Fibroblast of pulmonary artery (primary cell): ENCODE measurements at regions not wholly inside any gene's neighbourhood (a gene's known extent, or its start where the extent isn't known, plus 50 kb on each side); places are given as distances from the start of the nearest gene placed in this dataset.

Experiments used
- DNase-seq: peaks from one replicate; pipeline ENCODE4 v3.0.0-alpha.2; 2010; ENCODE audit warnings: low read depth
- H3K4me3 ChIP-seq: replicated peaks from 2 replicates; pipeline ENCODE4 v1.5.1; 2011; ENCODE audit warnings: low read depth, mild to moderate bottlenecking, control low read depth, low read length, moderate library complexity
- TF ChIP-seq, protein P1 (sequence below): IDR thresholded peaks from 2 replicates; pipeline ENCODE4 v1.5.1; 2011; ENCODE audit warnings: mild to moderate bottlenecking, control low read depth, low read length, inconsistent platforms; ENCODE audit errors: missing control alignments

DNA sequence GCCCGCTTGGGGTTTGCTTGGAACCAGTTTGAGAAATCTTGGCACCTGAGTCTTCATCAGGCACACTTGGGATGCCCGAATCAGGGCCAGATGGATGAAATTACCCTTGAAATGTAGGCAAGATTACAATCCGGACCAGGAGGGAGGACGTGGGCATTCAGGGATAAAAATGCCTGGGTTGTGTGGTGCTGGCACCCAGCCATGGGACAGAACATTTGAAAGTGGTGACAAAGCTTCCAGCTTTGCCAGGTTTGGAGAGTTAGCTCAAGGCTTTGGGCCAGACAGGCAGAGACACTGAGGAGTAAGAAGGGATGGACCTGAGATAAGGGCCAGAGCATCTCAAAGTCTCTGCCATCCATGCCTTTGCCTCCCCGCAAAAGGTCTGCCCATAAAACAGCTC lies 182.2 kb downstream of the TTC32 start:
- no peak overlapping the region for H3K4me3 ChIP-seq
- TF ChIP-seq, protein P1, sequence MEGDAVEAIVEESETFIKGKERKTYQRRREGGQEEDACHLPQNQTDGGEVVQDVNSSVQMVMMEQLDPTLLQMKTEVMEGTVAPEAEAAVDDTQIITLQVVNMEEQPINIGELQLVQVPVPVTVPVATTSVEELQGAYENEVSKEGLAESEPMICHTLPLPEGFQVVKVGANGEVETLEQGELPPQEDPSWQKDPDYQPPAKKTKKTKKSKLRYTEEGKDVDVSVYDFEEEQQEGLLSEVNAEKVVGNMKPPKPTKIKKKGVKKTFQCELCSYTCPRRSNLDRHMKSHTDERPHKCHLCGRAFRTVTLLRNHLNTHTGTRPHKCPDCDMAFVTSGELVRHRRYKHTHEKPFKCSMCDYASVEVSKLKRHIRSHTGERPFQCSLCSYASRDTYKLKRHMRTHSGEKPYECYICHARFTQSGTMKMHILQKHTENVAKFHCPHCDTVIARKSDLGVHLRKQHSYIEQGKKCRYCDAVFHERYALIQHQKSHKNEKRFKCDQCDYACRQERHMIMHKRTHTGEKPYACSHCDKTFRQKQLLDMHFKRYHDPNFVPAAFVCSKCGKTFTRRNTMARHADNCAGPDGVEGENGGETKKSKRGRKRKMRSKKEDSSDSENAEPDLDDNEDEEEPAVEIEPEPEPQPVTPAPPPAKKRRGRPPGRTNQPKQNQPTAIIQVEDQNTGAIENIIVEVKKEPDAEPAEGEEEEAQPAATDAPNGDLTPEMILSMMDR, result no peak
- no peak for DNase-seq

DNA sequence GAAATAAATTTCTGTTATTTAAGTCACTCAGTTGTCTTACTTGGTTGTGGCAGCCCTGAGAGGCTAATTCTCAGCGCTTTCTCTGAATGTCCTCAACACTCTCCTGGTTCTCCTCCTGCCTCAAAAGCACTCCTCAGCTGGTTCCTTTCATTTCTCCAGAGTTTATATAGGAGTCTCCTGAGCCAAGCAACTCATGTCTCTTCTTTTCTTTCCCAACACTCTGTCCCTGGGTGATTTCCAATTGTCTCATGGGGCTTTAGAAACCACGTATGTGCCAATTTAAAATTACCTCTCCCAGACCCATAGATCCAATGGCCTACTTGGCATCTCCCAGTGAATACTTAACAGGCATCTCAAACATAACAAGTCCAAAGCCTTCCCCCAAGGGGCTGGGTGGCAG lies 184.3 kb downstream of the TTC32 start:
- TF ChIP-seq, protein P1, result no peak
- DNase-seq, result no peak
- H3K4me3 ChIP-seq, result no peak overlapping the region

DNA sequence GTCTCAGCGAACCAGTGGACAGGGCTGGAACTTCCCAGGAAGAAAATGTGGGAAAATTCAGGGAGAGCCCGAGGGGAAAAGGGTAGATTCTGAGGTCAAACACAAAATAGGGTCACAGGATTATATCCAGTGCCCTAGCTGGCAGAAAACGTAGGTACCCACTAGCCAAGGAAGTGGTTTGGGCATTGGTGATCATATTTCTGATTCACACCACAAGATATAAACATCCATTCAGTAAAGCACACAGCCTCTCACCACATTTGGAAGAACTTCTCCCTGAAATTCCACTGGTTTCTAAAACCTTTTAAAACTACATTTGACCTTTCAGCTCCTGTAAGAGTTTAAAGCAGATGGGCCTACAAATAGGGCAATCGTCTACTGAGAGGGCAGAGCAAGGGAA lies 186.9 kb downstream of the TTC32 start:
- TF ChIP-seq, protein P1, result no peak
- no peak for DNase-seq
- H3K4me3 ChIP-seq, result no peak overlapping the region

DNA sequence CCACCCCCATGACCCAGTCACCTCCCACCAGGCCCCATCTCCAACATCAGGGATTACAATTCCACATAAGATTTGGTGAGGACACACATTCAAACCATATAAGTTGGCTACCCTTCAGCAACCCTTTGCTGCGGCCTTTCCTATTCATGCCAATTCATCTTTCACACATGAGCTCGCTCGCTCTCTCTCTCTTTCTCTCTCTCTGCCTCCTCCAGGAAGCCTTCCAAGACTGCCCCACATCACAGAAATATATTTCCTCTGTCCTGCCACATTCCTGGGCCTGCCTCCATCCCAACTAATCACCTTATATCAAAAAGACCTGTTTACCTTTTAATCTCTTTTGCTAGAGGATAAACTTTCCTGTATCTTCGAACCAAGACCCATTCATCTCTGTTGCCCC lies 188.9 kb downstream of the TTC32 start:
- H3K4me3 ChIP-seq, result no peak overlapping the region
- DNase-seq, result no peak
- TF ChIP-seq, protein P1, result no peak

DNA sequence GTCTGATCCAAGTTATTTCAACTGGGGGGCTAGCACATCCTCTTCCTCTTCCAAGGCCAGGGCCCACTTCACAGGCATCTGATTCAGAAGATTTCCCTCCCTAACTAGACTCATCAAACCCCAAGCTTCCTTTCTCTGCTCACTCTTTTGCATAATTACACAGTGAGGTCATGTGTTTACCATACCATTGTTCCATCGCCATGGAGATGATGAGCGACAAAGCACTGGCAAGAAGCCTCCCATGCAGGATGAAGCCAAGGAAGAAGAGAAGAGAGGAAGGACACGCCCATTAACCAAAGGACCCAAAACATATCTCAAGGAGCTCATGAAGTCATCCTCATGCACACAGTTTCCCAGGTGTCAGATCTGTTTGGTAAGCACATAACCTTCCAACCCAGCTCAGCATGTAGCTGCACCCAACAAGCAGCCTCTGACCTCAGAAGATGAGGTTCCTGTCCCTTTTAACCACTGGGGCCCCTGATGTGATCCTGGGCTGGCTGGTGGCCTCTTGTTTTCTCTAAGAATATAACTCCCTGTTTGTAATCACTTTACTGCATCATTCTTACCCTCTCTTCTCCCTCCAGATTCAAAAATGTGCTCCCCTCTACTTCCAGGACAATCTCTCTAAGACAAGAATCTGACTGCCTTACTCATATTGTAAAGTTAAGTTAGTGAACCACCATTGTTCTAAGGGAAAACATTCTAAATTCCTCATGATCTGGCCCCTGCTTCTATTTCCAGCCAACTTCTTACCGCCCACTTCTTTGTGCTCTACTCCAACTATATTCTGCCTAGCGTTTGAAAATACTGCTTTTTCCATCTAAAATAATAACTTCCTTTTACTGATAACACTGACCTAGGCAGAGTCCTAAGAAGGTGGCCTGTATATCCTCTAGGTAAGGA lies 190.1 kb downstream of the TTC32 start:
- H3K4me3 ChIP-seq, result no peak overlapping the region
- TF ChIP-seq, protein P1, result no peak
- DNase-seq, result peak; percentile 99

DNA sequence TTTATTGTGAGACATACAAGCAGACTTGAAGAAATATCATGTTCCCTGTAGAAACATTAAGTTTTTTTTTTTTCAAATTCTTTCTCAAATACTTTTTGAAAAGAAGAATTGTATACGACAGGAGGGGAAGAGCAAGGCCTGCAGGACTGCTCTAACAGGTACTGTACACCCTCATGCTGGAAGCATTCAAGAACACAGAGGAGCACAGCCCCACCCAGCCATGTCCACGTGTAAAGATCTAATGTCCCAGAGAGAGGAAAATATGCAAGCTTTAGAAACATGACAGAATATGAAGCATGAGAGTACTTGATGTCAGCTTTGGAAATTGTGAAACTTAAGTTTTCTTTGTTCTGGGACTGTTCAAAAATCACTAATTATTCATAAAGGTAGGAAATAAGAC lies 191.6 kb downstream of the TTC32 start:
- H3K4me3 ChIP-seq, result no peak overlapping the region
- TF ChIP-seq, protein P1, result no peak
- DNase-seq, result no peak

DNA sequence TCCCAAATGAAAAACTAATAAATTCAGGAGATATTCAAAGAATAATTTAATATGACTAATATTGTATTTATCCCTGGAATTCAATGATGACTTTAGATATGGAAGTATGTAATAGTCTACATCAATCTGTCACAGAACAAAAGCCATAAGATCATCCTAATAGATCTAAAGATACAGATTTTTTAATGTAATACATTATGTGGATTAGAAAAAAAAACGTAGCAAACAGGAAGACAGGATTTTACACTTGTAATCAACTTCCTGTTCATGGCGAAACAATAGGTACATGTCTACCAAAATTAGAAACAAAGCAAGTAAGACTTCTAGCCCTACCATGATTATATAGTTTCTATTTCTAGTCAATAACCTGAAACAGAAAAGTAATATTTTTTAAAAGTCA lies 192.2 kb downstream of the TTC32 start:
- H3K4me3 ChIP-seq, result no peak overlapping the region
- TF ChIP-seq, protein P1, result no peak
- no peak for DNase-seq
